GM21528 (cell line): ENCODE measurements at regions not wholly inside any gene's neighbourhood (a gene's known extent, or its start where the extent isn't known, plus 50 kb on each side); places are given as distances from the start of the nearest gene placed in this dataset.
"Not testable (repeated sequence)": the region's sequence is repeated elsewhere in the genome, so short reads cannot be mapped to it uniquely, and the experiment has no call there.

Experiments
- ATAC-seq: cut with Tn5 transposase; IDR thresholded peaks from one replicate; pipeline ENCODE4 v1.9.1; 2021; ENCODE audit warnings: mild to moderate bottlenecking, moderate library complexity; ENCODE audit not compliant: unreplicated experiment, low FRiP score

GRCh38 chr3:157861076-157861765 is 245.0 kb downstream of the SHOX2 start:
- no peak for ATAC-seq

- no peak for ATAC-seq
These were observed 246.7 kb downstream of the SHOX2 start for GRCh38 chr3:157859541-157859940.

- no peak for ATAC-seq
These were observed 247.4 kb downstream of the SHOX2 start for GRCh38 chr3:157858821-157859220.

DNA sequence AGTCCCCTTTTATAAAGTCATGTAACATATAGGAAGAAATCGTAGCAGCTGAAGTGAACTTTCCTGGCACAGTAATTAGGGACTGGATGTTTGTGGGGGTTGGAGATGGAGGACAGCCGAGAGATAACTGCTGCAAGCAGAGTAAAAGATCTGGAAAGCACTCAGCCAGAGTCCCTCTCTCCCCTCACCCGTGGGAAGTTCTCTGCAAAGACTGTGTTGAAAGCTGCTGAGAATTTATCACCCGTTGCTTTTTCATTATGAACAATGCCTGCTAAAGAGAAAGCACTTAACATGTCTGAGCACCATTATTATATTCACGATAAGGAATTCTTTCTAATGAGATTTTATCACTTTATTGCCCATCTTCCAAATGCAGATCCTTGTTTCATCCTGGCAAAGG is 248.8 kb downstream of the SHOX2 start:
- no peak for ATAC-seq

DNA sequence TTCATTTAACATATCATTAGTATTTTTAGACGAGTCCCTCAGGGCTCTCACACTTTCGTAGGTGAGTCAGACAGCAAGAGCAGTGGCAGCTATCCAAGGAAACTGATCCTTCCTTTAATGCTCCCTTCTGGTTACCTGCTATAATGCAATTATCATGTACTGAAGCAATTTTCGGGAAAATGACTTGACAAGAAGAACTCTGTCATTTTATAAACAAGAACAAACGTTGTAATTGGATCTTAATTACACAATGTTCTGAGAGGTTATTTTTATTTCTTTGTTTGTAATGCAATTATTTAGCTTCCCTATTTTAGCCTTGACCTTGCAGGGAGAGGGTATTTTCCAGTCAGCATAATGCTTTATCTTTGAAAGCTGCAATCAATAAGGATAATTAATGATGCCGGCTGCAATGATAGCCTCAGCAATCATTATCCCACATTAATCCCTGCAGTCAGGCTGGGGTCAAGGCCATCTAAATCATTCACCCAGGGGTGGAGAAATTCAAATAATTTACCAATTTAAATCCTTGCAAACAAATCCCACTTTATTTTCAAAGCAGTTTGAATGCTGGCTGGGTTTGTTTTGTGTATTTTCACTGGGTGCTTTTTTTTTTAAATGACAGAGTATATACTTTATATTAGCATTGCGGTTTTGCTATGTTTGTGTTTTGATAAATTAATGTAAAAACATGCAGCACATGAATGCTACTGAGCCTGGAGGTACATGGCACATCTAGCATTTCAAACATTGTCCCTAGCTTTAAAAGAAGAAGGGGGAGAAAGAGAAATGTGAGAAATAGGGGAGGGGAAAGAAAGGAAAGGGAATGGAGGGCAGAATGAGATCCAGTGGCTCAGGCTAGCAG is 249.9 kb downstream of the SHOX2 start:
- ATAC-seq, result no peak

DNA sequence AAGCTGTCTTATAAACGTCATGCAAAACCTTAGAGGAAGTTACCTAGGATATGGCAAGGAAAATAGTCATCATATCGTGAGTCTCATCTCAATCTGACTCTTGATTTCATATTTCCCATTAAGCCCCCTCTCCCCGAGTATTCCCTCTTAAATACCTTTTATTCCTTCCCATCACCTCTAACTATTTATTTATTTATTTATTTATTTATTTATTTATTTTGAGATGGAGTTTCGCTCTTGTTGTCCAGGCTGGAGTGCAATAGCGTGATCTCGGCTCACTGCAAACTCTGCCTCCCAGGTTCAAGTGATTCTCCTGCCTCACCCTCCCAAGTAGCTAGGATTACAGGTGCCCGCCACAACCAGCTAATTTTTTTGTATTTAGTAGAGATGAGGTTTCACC is 260.4 kb downstream of the SHOX2 start:
- ATAC-seq, result not testable (repeated sequence)

GRCh38 chr3:157844800-157845565 is 261.2 kb downstream of the SHOX2 start:
- no peak for ATAC-seq

DNA sequence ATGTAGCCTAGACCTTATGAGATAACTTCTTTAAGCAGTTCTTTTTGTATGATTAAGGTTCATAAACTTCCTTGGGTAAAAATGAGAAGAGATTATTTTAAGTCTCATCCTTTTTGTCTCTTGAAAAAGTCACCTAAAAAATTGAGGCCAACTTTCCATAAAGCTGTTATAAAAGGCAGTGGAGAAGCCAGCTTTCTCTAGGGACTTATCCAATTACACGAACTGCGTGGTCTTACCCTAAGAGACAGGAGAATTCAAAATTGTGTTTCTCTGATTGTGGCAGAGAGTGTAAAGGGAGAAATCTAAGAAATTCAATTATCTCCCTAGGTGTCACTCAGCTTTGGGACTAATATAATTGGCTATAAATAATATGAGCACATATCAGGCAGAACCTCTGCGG is 262.0 kb downstream of the SHOX2 start:
- ATAC-seq, result no peak

DNA sequence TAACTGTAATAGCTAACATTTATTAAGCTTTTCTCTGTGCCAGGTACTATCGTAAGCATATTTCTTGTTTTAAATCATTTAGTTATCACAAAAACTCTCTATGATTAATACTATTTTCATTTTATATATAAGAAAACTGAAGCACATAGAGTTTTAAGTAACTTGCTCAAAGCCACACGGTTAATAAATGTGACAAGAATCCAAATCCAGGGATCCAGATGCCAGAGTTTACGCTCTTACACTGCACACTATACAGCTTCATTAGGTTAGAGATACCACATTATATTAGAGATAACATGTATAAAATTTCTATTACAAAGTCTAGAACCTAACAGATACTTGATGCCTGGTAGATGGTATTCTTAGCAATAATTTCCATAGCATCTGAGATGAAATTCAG is 265.2 kb downstream of the SHOX2 start:
- ATAC-seq, result no peak

DNA sequence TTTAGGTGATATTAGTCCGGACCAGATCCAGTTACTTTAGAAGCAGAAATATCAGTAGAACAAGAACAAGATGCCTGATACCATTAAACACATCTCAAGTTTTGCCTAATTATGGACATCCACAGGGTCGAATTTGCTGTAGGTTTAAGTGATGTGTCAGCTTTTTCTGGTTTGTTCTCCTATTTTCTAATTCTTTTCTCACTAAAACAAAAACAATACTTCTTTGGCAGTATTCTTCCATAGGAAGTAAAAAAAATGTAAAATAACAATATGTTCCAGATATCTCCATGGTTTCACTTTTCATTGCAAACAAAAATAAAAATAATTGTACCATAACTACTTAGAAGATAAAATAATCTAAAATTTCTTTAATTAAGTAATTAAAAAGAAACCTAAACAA is 265.7 kb downstream of the SHOX2 start:
- no peak for ATAC-seq

GRCh38 chr3:157838457-157838856 is 267.8 kb downstream of the SHOX2 start:
- no peak for ATAC-seq

DNA sequence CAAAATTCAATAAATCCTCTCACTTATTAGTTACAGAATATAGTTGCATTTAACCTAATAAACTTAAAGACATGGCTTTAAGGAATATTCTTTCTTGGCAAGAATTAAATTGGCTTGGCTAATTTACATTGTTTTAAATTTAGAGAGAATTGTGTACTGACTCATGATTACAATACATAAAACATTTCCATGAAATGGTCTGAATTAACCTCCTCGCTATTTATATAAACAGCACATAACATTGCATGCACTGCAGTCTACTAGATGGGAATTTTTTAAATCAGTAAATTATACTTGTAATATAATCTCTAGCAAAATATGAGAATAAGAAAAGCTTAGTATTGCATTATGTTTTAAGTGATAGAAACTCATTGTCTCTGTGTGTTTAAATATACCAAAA is 268.9 kb downstream of the SHOX2 start:
- ATAC-seq, result no peak

DNA sequence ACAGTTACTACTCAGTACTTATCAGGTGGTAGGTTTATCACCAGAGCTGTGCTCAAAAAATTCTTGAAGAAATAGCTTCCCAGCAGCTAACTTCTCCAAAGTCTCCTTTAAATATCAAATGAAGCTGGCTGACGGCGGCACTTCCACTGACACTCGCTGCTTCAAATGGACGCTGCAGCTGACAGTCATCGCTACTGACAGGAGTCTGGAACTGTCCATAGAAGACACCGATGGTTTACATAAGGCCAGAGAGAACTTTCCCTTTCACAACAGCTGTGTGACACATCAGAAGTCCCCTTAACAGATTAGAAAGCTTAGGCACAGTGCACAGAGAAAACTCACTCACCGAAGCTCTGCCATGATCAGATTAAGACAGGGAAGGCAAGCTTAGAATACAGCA is 270.2 kb downstream of the SHOX2 start:
- ATAC-seq, result no peak

- ATAC-seq, result no peak
These were observed 273.6 kb downstream of the SHOX2 start for GRCh38 chr3:157832588-157832987.

- no peak for ATAC-seq
These were observed 275.5 kb downstream of the SHOX2 start for GRCh38 chr3:157830556-157831236.

GRCh38 chr3:157829786-157830185 is 276.4 kb downstream of the SHOX2 start:
- ATAC-seq, result no peak

GRCh38 chr3:157824281-157824680 is 281.9 kb downstream of the SHOX2 start:
- ATAC-seq, result no peak

- ATAC-seq, result no peak
These were observed 283.2 kb downstream of the SHOX2 start for GRCh38 chr3:157823050-157823449.

DNA sequence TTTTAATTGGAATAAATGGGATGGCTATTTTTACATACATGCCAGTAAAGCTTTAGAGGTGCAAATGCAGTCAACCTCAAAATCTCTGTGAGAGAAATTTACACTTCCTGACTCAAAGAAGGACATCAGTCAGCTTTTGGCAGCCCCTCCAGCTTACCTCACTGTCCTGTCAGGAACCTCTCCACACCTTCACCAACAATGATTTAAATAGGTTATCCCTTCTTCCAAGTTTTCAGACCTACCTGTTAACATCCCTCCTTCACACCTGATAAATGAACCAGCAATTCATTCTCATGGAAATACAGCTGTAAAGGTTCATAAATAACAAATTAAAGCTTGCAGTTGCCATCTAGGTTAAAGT is 286.1 kb downstream of the SHOX2 start:
- no peak for ATAC-seq

GRCh38 chr3:157819270-157820156 is 286.7 kb downstream of the SHOX2 start:
- ATAC-seq, result no peak
